Mammary epithelial cell (primary cell): ENCODE measurements at regions not wholly inside any gene's neighbourhood (a gene's known extent, or its start where the extent isn't known, plus 50 kb on each side); places are given as distances from the start of the nearest gene placed in this dataset.

ENCODE experiments used
- CTCF ChIP-seq, 2 donors: IDR thresholded peaks in 1 of 2; conservative IDR thresholded peaks in 1 of 2; 2 replicates each; pipeline ENCODE4 v1.5.1; 2011 to 2012; ENCODE audit warnings: inconsistent platforms in 2 of 2, low read length in 2 of 2, mild to moderate bottlenecking in 2 of 2, control low read depth in 1 of 2, low read depth in 1 of 2; ENCODE audit not compliant: insufficient read depth in 1 of 2; ENCODE audit errors: extremely low read depth in 1 of 2
- EZH2 ChIP-seq: IDR thresholded peaks from 2 replicates; pipeline ENCODE4 v1.6.1; 2012; ENCODE audit warnings: low read length, inconsistent platforms, borderline replicate concordance

GRCh38 chr10:117801691-117802090 lies 245.1 kb downstream of the RAB11FIP2 start:
- TF ChIP-seq CTCF (conservative IDR thresholded peaks at IDR 0.05 in 1 of 2, IDR thresholded peaks at IDR 0.05 in 1 of 2; ENCODE audit: extremely low read depth in 1 of 2, insufficient read depth in 1 of 2, low read depth in 1 of 2, low read length in 2 of 2) (no peak), EZH2 (no peak)
